DND-41 (cell line): ENCODE measurements at regions not wholly inside any gene's neighbourhood (a gene's known extent, or its start where the extent isn't known, plus 50 kb on each side); places are given as distances from the start of the nearest gene placed in this dataset.

Experiments used
- ATAC-seq: fragments of 200-7000 bp; cut with Tn5 transposase; 3 replicates; pipeline ENCODE4 v1.9.1; 2021; ENCODE audit warnings: low read depth; ENCODE audit not compliant: insufficient read depth
- DNase-seq: peaks from one replicate; pipeline ENCODE4 v3.0.0-alpha.2; 2020
- H2AFZ ChIP-seq: 2 replicates; pipeline ENCODE4 v1.6.0; 2012; ENCODE audit warnings: low read depth, low read length
- H3K27ac ChIP-seq: 2 replicates; pipeline ENCODE4 v1.5.1; 2012; ENCODE audit warnings: low read length, inconsistent platforms
- H3K27me3 ChIP-seq: fragments of 200-600 bp; sonication (generic); 2 replicates; pipeline ENCODE4 v1.6.0; 2012; ENCODE audit warnings: low read length, mild to moderate bottlenecking, inconsistent platforms; ENCODE audit not compliant: insufficient read depth, poor library complexity
- H3K36me3 ChIP-seq: 2 replicates; pipeline ENCODE4 v1.5.1; 2012; ENCODE audit warnings: low read length, inconsistent platforms; ENCODE audit not compliant: insufficient read depth
- H3K4me1 ChIP-seq: 2 replicates; pipeline ENCODE4 v1.5.1; 2012; ENCODE audit warnings: mild to moderate bottlenecking, low read length; ENCODE audit not compliant: insufficient read depth
- H3K4me2 ChIP-seq: 2 replicates; pipeline ENCODE4 v1.6.0; 2012; ENCODE audit warnings: mild to moderate bottlenecking, moderate library complexity, low read length, inconsistent platforms; ENCODE audit not compliant: insufficient read depth
- H3K4me3 ChIP-seq, 2 experiments: fragments of 200-600 bp in 1 of 2; shearing (Covaris generic) in 1 of 2; 2 replicates each; pipeline ENCODE4 v1.5.1; 2012 to 2016; ENCODE audit warnings: inconsistent platforms in 2 of 2, low read length in 2 of 2, mild to moderate bottlenecking in 2 of 2, low read depth in 1 of 2, moderate library complexity in 1 of 2
- H3K79me2 ChIP-seq: 2 replicates; pipeline ENCODE4 v1.6.0; 2012; ENCODE audit warnings: low read length, inconsistent platforms; ENCODE audit not compliant: insufficient read depth
- H3K9ac ChIP-seq: 2 replicates; pipeline ENCODE4 v1.6.0; 2012; ENCODE audit warnings: low read depth, mild to moderate bottlenecking, inconsistent platforms, low read length, moderate library complexity
- H3K9me3 ChIP-seq: 2 replicates; pipeline ENCODE4 v1.5.1; 2012; ENCODE audit warnings: low read length, moderate library complexity, mild to moderate bottlenecking, inconsistent platforms; ENCODE audit not compliant: insufficient read depth, severe bottlenecking
- H4K20me1 ChIP-seq: 2 replicates; pipeline ENCODE4 v1.6.0; 2012; ENCODE audit warnings: low read length; ENCODE audit not compliant: insufficient read depth
- CTCF ChIP-seq: IDR thresholded peaks from 2 replicates; pipeline ENCODE4 v1.5.1; 2012; ENCODE audit warnings: borderline replicate concordance, low read length, moderate library complexity, mild to moderate bottlenecking; ENCODE audit not compliant: poor library complexity, severe bottlenecking; ENCODE audit errors: extremely low read depth
- EZH2 ChIP-seq: IDR thresholded peaks from 3 replicates; pipeline ENCODE4 v1.6.1; 2012; ENCODE audit warnings: borderline replicate concordance, low read depth, mild to moderate bottlenecking, moderate library complexity, low read length, inconsistent platforms; ENCODE audit not compliant: severe bottlenecking

GRCh38 chr1:81205956-81206355 lies 594.8 kb upstream of the ADGRL2 start:
- Histone ChIP-seq H3K36me3 (no peaks in the 10 kb centered on the region), H3K27me3 (no peaks in the 10 kb centered on the region), H3K4me1 (no peaks in the 10 kb centered on the region), H3K9ac (no peak overlapping the region), H4K20me1 (no peaks in the 10 kb centered on the region), H2AFZ (no peak overlapping the region), H3K79me2 (no peaks in the 10 kb centered on the region), H3K4me3 (no peak overlapping the region), H3K27ac (no peak overlapping the region), H3K9me3 (no peaks in the 10 kb centered on the region), H3K4me2 (no peak overlapping the region)
- ATAC-seq = no peak
- no peak for TF ChIP-seq EZH2
- no peak for TF ChIP-seq CTCF
- no peak for DNase-seq

GRCh38 chr1:81201779-81202178 lies 599.0 kb upstream of the ADGRL2 start:
- Histone ChIP-seq H3K9me3 (no peaks in the 10 kb centered on the region), H3K9ac (no peak overlapping the region), H3K36me3 (no peaks in the 10 kb centered on the region), H3K4me3 (no peak overlapping the region), H3K4me1 (no peaks in the 10 kb centered on the region), H3K4me2 (no peak overlapping the region), H3K27ac (no peak overlapping the region), H4K20me1 (no peaks in the 10 kb centered on the region), H3K27me3 (no peaks in the 10 kb centered on the region), H3K79me2 (no peaks in the 10 kb centered on the region), H2AFZ (no peak overlapping the region)
- ATAC-seq = no peak
- TF ChIP-seq EZH2 (no peak), CTCF (no peak)
- no peak for DNase-seq

- no peaks in the 10 kb centered on the region for H3K79me2 ChIP-seq
- H3K9me3 ChIP-seq = no peaks in the 10 kb centered on the region
- H3K4me1 ChIP-seq = no peaks in the 10 kb centered on the region
- H3K36me3 ChIP-seq = no peaks in the 10 kb centered on the region
- no peak overlapping the region for H3K27ac ChIP-seq
- no peaks in the 10 kb centered on the region for H3K27me3 ChIP-seq
- no peak overlapping the region for H3K9ac ChIP-seq
- TF ChIP-seq EZH2 (no peak), CTCF (no peak)
- no peak overlapping the region for H3K4me3 ChIP-seq
- no peak overlapping the region for H2AFZ ChIP-seq
- no peak overlapping the region for H3K4me2 ChIP-seq
- no peak for ATAC-seq
- no peak for DNase-seq
- no peaks in the 10 kb centered on the region for H4K20me1 ChIP-seq
These were observed 603.1 kb upstream of the ADGRL2 start for GRCh38 chr1:81197591-81197990.
